NCI-H146 treated with DMSO at 0.1 percent for 48 hours (cell line): ENCODE measurements at regions not wholly inside any gene's neighbourhood (a gene's known extent, or its start where the extent isn't known, plus 50 kb on each side); places are given as distances from the start of the nearest gene placed in this dataset.
A peak's percentile ranks its signal among the peaks of the same experiment; 100 is the strongest.

ENCODE experiments used
- DNase-seq: peaks from one replicate; lab custom pipeline; 2025; ENCODE audit not compliant: unreplicated experiment; lab: John Stamatoyannopoulos, UW

DNA sequence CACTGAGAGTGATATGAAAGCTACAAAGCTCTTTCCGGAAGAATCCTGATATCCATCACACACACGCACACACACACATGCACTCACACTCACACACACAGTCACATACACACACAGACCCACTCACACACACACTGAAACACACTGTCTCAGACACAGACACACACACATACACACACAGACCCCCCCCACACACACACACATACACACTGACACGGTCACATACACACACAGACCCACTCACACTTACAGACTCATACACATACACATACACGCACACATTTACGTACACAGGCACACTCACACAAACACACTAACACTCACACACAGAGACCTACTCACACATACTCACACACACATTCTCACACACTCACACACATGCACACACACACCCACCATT, 58.6 kb downstream of the LIG4 start:
- no peak for DNase-seq

DNA sequence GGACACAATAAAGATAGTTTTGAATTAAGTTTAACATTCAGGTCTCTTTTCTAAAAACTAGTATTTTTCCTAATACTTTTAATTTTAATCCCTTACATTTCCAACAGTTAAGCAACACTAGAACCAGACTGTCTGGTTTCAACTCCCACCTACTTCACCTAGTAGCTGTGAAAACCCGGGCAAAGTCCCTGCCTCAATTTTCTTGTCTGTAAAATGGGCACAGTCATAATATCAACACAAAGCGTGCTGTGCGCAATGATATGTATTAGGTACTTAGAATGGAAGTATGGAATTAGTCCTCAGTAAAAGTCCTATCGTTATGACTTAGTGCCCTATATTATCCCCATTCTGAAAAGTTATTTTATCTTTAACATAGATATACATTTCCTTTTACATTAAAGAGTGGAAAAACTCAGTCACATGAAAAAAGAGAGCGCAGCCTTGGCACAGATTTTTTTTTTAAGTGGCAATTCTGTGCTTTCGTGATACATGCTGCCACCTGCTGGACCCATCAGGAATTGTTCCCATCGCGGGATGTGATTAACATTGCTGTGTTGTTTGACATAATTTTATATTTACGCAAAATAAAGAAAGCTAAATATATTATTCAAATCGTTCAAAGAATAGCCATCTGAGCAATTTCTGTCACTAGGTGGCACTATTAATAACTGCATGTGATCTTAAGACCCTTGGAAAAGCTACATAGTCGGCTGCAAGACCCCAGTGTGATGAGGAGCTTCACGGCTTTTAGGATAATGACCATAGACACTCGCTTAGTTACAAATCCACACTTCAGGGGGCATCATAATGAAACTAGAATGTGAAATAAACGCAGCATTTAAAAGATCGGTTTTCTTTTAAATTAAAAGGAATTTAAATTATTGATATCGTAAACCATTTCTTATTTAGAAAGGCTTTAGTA, 59.9 kb downstream of the LIG4 start:
- peak; percentile 10 for DNase-seq

DNA sequence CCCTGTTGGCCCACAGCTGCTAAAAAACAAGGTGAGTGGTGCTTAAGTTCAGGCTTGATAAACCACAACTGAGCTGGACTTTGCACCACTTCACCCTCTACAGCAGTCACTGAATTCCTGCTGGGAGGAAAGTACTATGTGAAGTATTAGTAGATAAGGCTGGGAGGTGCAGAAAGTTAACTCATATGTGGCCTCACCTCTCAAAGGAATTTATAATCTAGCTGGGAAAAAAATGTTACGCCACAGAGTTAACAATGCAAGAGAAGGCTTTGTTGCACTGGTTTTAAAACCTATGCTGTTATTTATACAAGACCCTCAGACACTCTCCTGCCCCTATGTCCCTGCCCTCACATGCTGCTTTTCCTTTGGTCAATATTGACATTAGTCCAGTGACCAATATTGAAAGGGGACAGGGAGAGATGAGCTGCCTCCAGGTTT, 60.9 kb downstream of the LIG4 start:
- no peak for DNase-seq

DNA sequence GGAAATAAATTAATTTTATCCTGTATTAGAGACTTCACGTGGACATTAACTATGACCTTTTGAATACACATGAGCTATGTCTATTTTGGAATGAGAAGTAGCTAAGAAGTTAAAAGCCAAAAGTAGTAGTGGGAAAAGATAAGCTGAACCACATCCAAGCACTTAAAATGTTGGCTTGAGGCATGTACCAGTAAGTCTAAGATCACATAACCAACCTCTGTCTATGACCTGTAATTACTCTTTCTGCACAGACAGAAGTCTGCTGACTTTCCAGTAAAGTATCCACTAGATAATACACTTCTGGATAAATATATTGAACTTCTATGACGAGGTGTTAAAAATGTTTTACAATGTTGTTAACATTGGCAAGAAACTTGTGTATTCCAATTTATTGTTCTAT, 68.7 kb downstream of the LIG4 start:
- no peak for DNase-seq

DNA sequence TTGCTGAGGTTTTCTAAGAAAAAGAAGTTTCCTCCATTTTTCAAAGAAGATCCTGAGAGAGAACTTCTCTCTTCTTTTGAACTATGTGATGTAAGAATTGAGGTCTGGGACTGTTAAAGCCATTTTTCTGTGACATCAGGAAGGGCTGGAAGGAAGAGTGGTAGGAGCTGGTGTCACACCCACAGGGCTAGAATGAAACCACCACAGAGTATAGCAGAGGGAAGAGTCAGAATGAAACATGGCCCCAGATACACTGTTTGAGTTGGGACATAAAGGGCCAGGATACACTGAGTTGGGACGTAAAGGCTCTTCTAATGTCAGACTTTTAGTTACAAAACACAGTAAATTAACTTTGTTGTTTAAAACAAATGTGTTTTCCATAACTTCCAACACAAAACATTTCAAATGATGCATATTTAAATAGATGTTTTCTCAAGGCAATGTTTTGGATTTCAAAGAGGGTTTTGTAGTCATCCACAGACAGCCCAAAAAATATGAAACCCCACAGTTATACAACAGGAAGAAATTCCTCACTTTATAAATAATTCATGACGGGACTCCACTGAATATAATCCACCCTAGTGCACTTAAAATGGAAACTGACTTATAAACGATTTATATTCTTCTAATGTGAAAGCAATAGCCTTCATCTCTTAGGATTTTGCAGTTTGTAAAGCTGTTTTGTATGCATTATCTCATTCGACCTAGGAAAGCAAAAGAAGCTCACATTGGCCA, 72.5 kb downstream of the LIG4 start:
- DNase-seq: no peak

DNA sequence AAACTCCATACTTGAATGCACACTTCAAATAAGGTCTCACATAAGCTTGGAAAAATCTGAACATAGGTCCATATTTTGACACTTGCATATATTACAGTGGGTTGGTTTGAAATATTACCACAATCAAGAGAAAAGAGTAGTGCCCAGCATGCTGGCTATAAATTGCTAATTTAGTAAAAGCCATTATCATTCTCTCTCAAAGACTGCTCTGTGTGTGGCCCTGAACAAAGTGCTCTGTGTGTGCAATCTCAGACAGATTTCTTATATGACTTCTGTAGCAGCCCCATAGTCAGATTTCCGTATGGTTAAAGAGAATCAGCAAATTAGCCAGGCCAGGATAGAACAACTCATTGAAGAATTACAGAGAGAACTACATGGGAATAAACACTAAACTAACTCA, 78.2 kb downstream of the LIG4 start:
- DNase-seq: no peak

DNA sequence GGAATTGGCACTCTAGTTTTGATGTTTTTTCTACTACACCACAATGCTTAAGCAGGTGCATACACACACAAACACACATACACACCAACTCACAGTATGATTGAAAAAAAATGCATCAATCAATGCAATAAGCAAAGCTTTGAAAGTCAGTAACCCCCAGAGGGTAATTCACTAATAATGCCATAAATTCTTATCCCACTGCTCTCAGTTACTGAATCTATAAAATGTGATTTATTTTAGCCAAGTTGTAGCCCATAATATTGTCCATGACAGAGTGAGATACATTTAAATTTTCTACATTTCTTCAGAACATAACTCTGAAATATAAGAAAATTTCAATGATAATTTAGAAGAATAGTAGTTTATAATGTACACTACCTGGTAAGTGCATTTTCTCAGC, 87.9 kb downstream of the LIG4 start:
- no peak for DNase-seq

DNA sequence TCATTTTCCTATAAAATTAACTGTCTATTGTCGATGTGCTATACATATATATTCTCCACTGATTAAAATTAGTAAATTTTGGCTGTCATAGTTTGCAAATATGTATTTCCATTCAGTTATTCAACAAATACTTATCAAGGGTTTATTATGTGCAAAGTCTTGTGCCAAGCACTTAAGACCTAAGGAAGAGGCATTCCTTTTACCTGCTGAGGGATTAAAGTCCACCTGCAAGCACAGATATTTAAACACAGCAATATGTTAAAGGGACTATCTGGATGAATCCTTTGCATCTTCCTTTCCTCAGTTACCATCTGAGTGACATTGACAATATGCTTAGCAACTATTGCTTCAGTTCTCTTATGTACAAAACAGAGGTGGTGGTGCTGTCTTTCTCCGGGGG, 89.3 kb downstream of the LIG4 start:
- DNase-seq: no peak

DNA sequence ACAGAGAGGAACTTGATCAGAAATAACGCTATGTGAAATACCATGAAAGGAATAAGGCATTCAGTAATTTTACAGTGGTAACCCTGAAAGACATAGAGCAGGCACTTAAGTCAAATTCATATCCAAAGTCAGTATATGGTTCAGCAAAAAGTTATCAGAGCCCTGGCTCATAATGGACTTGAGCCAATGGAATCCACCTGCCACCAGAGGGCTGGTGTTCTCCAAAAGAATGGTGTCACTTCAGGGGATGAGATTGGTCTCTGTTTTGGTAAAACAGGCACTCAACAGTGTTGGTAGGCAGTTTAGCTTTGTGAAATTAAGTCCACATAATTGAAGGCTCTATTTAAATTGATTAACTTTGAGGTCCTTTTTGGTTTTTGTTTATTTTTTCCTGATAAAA, 93.9 kb downstream of the LIG4 start:
- DNase-seq: no peak

DNA sequence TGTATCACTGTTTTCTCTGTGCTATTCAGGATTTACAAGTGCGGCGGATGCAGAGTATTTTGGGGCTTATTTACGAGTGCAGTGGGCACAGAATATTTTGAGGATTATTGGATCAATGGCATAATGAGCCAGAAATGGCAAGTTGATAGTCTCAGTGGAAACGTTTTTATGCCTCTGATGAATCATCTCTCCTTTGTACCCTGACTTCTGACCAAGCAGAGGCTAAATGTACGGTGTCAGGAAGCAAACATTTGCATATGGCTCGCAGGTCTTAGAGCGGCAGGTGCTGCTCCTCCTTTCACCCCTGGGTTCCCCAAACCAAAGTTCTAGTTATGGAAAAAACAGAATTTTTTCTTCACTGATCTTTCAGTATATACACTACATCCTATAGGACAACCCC, 94.5 kb downstream of the LIG4 start:
- peak; percentile 22 for DNase-seq

DNA sequence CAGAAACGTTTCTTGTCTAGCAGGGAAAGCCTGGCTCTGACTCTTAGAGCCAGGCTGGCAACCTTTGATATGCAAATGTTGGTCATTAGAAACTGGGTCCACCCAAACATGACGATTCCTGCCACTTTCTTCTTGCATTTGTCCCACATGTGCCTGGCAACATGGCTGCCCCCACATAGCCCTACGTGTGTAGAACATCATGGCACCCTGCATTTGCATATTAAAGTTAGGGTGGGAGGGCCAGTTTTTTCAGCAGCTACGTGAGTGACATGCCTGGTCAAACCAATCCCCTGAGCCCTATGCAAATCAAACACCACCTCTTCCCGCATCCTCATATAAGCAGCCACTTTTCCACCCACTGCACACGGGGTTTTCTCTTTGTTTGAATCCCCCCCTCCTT, 95.0 kb downstream of the LIG4 start:
- DNase-seq: peak; percentile 64

DNA sequence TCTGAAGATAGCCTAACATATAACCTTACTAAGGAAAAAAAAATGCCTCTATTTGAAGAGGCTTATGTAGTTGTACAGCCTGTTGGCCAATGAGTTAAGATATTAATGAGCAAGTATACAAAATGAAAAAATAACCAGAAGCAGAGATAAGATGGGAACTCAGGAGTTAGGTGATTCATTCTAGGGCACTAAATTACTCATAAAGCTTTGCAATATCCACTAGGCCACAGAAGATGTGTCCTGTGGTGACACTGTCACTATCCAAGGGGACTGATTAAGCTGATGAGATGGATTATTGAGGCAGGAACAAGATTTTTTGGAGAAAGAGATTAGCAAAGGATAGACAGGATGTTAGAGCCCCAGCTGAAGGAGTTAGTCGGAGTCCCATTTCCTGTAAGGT, 99.6 kb downstream of the LIG4 start:
- no peak for DNase-seq

DNA sequence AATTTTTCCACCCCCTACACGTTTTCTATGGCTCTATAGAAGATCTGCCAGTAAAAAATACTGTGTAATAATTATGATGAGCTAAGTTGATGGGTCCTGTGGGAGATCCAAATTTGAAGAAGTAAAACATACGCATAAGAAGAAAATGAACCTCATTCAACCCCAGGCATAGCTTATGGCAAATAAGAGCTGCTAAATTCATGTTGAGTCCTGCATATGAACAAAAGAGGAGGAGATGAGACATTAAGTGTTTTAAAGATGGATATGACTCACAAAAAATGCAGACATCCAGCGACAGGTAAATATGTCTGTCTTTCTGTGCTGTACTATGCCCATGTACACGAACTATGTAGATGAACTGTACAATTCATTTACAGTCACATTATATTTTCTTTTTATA, 101.9 kb downstream of the LIG4 start:
- no peak for DNase-seq

DNA sequence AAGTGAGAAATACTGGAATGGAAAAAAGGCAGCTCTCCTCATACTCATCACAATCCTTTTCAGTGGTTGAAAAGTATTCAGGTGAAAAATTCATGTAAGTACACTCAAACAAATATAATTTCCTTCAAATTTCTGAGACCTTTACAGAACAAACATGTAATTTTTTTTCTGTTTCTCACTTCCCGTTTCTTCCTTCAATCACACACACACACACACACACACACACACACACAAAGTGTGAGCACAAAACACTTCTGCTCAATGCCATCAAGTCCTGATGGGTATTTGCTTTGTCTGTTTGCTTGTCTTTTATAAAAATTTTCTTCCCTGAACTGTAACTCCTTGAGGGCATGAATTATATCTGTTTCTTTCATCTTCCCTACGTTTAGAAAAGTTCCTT, 110.6 kb downstream of the LIG4 start:
- no peak for DNase-seq

DNA sequence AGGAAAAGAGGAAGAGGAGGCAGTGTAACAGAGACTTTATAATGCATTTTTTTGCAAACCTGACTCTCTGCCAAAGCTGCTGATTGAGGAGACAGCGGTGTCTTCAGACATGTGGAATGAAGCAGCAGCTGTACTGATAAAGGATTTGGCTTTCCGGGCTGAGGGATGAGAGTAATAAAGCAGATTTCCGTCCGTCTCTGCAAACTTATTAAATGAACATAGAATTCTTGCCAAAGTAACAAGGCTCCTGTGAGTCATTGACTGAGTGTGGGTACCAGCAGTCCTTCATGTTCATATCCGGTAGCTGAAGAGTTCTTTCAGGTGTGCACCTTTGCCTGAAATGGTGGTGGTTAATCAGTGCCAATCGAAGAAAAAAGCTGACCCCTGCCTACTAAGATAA, 112.6 kb downstream of the LIG4 start:
- no peak for DNase-seq

DNA sequence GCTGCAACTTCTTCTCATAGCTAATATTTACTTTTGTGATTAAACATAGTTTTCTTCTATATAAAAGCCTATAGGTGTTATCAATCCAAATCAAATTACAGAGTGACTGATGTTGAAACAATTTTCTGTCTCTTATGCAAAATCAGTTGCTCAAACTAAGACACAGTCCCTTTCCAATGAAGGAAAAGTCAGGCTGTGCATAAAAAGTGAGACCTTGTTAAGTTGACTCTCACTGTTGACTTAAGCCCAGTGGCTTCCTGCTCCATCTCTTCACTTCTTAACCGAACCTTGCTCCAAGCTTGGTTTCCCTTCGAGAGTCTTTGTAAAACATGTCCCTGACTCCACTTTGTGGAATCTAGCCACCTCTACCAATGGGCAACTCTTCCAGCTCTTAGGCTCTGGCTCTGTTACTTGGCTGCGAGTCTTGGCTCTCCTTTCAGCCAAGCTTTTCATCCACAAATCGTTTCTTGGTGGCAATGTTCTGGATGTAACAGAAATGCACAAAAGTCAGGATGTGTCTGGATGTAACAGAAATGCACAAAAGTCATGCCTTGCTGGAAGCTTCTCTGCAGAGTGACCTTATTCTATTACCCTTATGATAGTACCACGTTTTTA, 118.9 kb downstream of the LIG4 start:
- DNase-seq: no peak

DNA sequence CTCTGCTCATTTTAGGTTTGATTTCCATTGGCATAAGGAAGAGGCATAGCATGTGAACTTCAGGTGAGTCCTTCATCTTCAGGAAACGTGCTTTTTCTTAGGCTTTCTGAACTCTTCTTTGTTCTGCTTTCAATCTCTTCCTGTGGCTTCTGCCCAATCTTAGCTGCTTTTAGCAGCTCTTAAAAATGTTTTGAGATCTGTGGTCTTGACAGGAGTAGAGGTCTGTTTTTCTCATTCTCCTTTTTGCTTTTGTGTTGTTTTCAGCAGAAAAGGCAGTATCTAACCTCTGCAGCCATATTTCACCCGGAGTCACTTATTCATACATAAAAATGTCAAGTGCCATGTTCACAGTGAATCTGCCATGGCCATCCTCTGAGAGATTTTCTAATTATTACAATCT, 120.3 kb downstream of the LIG4 start:
- no peak for DNase-seq

DNA sequence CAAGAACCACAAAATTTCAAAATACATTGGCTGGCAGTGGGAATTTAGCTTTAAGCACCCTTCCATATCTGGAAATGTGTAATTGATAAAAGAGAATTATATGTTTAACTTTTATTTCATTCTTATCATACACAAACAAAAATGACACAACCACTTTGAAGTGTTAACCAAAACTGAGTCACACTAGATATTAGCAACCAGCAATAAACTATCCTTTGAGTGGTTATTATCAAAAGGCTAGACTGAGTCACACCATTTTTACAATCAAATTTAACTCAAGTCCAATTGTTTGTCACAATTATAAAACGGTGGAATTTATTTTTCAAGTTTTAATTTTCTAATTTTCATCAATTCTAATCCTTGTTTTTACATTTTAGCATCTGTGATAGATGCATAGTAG, 121.7 kb downstream of the LIG4 start:
- no peak for DNase-seq

DNA sequence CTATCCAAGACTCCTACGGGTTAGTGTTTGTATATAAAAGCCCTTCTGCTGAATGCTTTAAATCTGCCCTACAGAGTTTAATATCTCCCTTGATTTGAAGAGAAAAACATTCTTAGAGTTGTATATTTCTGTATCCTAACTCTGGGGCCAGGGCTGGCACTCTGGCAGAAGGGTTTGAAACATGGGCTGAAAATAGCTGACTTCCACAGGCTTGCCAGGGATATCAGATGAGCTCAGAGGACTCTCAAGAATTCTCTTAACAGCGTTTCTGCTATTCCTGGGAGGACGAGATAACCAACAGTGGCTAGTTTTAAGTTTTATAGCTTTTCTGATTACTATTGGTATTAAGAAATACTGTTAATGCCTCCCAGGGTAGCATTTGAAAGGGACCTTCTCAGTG, 127.5 kb downstream of the LIG4 start:
- no peak for DNase-seq

DNA sequence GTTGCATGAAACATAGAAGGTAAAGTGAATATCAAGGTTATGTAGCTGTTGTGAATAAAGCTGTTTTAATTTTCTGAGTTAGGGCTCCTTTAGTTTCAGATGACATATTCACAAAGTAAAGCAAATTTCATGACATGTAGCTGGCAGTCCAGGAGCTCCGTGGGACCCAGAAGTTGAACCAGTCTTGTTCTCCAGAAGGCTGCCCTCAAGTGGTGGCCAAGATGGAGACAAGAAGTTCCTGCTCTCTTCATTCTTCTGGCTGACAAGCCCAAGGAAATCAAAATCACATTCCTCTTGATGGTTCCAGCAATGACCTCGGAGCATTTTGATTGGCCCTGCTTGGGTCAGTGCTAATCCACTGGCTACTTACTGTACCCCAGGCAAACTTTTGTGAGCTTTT, 128.7 kb downstream of the LIG4 start:
- no peak for DNase-seq

DNA sequence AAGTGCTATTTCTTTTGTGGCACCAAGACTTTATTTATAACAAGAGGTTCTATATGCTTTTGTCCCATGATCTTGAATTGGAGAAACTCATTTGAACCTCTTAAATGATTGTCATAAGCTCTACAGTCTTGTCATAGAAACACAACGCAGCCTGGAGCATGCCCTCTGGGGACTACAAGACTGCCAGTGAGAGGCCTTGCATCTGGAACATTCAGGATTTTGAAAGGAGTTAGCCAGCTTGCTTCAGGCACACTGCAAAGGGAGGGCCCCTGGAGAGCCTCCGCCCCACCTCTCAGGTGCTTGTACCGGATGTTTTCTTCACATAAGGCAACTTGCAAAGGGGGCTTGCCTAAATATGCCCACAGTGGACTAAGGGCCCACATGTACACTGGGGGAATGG, 130.5 kb downstream of the LIG4 start:
- no peak for DNase-seq

DNA sequence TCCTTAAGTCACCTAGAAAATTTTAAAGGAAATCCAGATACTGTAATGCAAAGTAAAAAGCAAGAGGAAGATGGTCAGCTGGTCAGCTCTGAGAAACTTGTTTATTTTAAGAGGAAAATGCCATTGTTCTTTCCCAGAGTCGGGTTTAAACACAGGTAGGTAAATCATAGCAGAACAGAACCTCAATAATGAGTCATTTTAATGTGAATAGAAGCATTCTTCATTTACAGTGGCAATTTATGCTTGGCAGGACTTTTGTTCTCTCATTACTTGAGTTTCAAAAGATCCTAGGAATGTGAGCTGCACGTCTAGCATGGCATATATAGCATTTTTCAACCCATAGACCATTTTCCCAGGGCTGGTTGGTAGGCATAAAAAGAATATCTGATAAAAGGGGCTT, 132.3 kb downstream of the LIG4 start:
- DNase-seq: no peak
